ENCODE measurements at regions not wholly inside any gene's neighbourhood (a gene's known extent, or its start where the extent isn't known, plus 50 kb on each side); places are given as distances from the start of the nearest gene placed in this dataset.
A peak's percentile ranks its signal among the peaks of the same experiment; 100 is the strongest.

DNA sequence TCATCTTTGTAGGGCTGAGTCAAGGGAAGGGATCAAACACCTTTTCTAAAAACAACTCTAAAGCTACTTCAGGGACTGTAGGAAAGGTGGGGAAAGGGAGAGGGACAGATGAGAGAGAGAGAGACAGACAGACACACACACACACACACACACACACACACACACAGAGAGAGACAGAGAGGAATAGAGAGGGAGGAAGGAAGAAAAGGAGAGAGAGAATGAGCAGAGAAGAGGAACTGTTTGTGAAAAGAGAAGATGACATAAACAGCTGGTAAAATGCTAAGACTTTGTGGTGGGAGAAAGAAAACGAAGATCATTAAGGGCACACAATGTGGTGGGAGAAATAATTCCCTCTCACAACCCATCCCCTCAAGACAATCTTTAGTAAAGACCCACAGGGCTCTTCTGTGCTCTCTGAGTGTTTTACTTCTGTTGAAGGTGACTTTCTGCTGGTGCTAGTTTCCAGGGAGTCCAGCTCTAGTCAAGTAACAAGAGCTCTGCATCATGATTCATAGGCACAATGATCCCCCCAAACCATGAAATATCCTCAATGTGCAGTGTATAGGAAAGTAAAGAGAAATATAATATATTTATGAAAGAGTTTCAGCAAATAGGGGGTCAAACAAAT lies 77.2 kb upstream of the STK17B start:
- H3K9ac ChIP-seq, result no peak overlapping the region
- H4K20me1 ChIP-seq, result no peaks in the 10 kb centered on the region
- H3K4me2 ChIP-seq, result no peak overlapping the region
- H3K27me3 ChIP-seq, result no peaks in the 10 kb centered on the region
- no peaks in the 10 kb centered on the region for H3K36me3 ChIP-seq
- H3K4me1 ChIP-seq, result peaks cover 24% of the 10 kb centered on the region
- no peak for TF ChIP-seq Cebpa-rat (IDR thresholded peaks at IDR 0.05)
- no peak overlapping the region for H3K4me3 ChIP-seq
- no peaks in the 10 kb centered on the region for H3K9me3 ChIP-seq
- H3K27ac ChIP-seq, result no peak overlapping the region

DNA sequence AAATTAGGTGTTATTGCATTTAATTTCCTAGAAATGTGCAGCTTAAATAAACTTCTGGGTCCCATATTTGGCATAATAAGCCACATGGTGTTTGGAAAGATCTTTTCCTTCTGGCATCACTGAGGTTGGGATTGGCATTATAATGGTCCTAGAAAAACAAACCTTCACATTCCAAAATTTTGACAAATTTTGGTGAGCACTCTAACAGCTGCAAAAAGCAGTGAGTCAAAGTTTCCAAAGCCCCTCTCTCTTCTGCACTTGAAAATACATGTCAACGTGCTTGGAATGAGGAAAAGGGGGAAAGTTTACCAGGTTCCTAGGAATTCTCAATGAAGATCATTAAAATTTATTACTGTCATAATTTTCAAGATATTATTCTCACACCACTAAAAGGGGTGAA lies 77.8 kb upstream of the STK17B start:
- H3K4me3 ChIP-seq, result no peak overlapping the region
- H3K9me3 ChIP-seq, result no peaks in the 10 kb centered on the region
- H3K36me3 ChIP-seq, result no peaks in the 10 kb centered on the region
- no peak overlapping the region for H3K9ac ChIP-seq
- no peak overlapping the region for H3K4me2 ChIP-seq
- no peaks in the 10 kb centered on the region for H3K27me3 ChIP-seq
- no peak overlapping the region for H3K27ac ChIP-seq
- H4K20me1 ChIP-seq, result no peaks in the 10 kb centered on the region
- peaks cover 24% of the 10 kb centered on the region for H3K4me1 ChIP-seq
- no peak for TF ChIP-seq Cebpa-rat (IDR thresholded peaks at IDR 0.05)

DNA sequence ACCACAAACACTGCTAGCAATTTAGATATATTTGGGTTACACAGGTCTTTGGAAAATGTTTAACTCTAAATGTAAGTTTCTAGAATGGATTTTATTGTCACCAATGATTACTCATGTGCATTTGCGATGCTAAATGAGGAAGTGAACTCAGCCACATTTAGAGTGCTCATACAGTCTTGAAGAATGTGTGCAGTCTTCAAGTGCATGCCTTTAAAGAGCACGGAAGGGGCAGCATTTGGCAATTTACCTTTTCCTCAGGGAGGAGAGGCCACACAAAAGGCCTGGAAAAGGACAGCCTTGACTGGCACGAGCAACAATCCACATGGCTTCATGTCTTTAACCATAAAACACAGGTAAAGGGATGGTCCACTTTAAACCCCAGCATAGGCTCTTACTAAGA lies 78.5 kb upstream of the STK17B start:
- Histone ChIP-seq H3K27me3 (no peaks in the 10 kb centered on the region), H3K4me3 (no peak overlapping the region), H3K27ac (no peak overlapping the region), H3K9ac (no peak overlapping the region), H3K4me1 (peaks cover 18% of the 10 kb centered on the region), H3K36me3 (no peaks in the 10 kb centered on the region), H3K9me3 (no peaks in the 10 kb centered on the region), H4K20me1 (no peaks in the 10 kb centered on the region), H3K4me2 (peak overlapping the region; percentile 11; the same call in 1 of the 2 replicates)
- no peak for TF ChIP-seq Cebpa-rat (IDR thresholded peaks at IDR 0.05)

DNA sequence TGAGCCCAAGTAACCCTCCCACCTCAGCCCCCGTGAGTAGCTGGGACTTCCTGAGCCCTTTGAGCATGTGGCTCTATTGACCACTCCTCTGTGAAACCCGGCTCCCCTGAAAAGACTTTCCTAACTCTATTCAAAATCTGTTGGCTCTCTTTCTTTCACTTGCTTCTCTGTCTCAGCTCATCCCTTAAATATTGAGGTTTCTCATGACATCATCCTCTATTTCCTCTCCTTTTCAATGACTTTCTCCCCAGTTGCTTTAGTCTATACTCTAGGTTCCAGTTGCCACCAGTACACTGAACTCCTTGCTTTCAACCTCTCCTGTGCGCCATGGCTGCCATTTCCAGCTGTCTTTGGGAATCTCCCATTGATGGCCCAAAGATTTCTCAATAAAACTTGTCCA lies 79.8 kb upstream of the STK17B start:
- no peaks in the 10 kb centered on the region for H3K9me3 ChIP-seq
- peaks cover 10% of the 10 kb centered on the region for H3K4me1 ChIP-seq
- H3K4me2 ChIP-seq, result no peak overlapping the region
- no peak for TF ChIP-seq Cebpa-rat (IDR thresholded peaks at IDR 0.05)
- H3K36me3 ChIP-seq, result no peaks in the 10 kb centered on the region
- no peaks in the 10 kb centered on the region for H3K27me3 ChIP-seq
- no peak overlapping the region for H3K9ac ChIP-seq
- H3K27ac ChIP-seq, result no peak overlapping the region
- no peak overlapping the region for H3K4me3 ChIP-seq
- H4K20me1 ChIP-seq, result no peaks in the 10 kb centered on the region

DNA sequence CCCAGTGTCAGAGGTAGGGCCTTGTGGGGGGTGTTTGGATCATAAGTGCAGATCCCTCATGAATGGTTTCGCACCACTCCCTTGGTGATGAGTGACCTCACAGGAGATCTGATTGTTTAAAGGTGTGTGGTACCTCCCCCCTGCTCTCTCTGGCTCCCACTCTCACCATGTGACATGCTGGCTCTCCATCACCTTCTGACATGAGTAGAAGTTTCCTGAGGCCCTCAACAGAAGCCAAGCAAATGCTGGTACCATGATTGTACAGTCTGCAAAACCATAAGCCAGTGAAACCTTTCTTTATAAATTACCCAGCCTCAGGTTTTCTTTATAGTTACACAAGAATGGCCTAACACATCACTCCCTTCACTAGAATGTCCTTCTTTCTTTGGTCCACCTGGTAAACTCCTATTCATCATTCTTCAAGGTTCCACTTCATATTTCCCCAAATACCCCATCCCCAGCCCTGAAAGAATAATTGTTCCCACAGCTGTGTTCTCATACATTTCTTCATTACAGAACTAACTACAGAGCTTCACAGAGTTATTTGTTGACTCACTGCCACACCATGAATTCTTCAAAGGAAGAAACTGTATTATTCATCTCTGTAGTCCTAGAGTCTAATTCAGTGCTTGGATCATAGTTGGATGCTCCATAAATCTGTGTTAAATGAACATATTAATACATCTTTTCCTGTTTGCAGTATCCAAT lies 81.2 kb upstream of the STK17B start:
- no peak overlapping the region for H3K27ac ChIP-seq
- H3K4me2 ChIP-seq, result no peak overlapping the region
- H4K20me1 ChIP-seq, result no peaks in the 10 kb centered on the region
- no peak overlapping the region for H3K9ac ChIP-seq
- H3K9me3 ChIP-seq, result no peaks in the 10 kb centered on the region
- no peak overlapping the region for H3K4me3 ChIP-seq
- no peak for TF ChIP-seq Cebpa-rat (IDR thresholded peaks at IDR 0.05)
- H3K36me3 ChIP-seq, result no peaks in the 10 kb centered on the region
- H3K27me3 ChIP-seq, result no peaks in the 10 kb centered on the region
- H3K4me1 ChIP-seq, result peaks cover 10% of the 10 kb centered on the region

DNA sequence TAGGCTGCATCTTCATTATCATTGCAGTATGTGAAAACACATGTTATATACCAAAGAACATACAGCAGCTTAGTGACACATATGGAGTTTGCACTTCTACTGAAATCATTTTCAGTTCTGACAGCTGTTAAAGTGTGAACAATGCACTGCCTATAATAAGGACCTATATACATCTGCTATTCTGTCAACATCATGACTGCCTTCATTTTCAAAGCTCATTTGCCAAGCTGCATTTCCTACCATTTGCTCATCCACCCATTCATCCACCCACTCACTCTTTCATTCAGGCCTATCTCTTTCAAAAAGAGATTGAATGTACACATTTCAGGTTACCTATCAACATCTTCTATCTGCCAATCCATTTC lies 81.7 kb upstream of the STK17B start:
- H3K4me3 ChIP-seq, result no peak overlapping the region

DNA sequence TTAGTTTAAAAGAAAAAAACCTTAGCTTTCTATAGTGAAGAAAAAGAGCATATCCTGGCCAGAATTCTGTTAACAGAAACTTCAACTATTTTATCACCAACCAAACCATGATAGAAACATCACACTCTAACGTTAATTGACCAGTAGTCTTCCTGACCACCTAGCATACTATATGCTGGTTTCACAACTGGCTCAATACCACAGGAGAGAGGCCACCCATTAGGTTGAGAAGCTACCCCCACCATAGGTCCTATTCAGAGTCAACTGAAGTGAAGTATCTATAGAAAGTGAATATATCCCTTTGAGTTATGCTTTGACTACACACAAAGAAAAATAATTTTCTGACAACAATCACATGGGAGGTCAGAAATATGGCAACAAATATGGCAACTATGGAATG lies 85.2 kb upstream of the STK17B start:
- no peak for TF ChIP-seq Cebpa-rat (IDR thresholded peaks at IDR 0.05)
- H3K4me2 ChIP-seq, result no peak overlapping the region
- H3K9me3 ChIP-seq, result no peaks in the 10 kb centered on the region
- H3K27ac ChIP-seq, result no peak overlapping the region
- no peak overlapping the region for H3K4me3 ChIP-seq
- H3K27me3 ChIP-seq, result no peaks in the 10 kb centered on the region
- no peaks in the 10 kb centered on the region for H3K4me1 ChIP-seq
- H3K36me3 ChIP-seq, result no peaks in the 10 kb centered on the region
- H4K20me1 ChIP-seq, result no peaks in the 10 kb centered on the region
- no peak overlapping the region for H3K9ac ChIP-seq

More for the DNA sequence above, 81.7 kb upstream of the STK17B start:
- Histone ChIP-seq H3K9ac (no peak overlapping the region), H3K4me1 (peaks cover 10% of the 10 kb centered on the region), H3K4me2 (no peak overlapping the region), H4K20me1 (no peaks in the 10 kb centered on the region), H3K27ac (no peak overlapping the region), H3K27me3 (no peaks in the 10 kb centered on the region), H3K36me3 (no peaks in the 10 kb centered on the region), H3K9me3 (no peaks in the 10 kb centered on the region)
- TF ChIP-seq Cebpa-rat (IDR thresholded peaks at IDR 0.05), result no peak

DNA sequence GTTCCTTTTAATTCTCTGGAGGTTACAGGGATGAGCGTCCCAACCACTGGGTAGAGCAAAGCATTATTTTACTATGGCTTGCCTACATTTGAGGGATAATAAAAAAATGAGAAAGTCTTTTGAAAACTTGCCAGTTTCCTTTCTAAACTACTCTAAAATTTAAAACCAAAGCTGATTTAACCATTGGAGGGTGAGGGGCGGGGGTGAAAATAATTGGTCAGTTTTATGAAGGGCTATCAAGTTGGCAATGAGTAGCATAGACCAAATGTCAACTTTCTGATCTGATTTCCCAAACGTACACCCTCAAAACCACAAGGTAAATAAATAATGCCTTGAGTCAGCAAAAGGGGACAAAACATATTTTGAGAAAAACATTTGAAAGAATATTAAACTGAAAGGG lies 85.7 kb upstream of the STK17B start:
- Histone ChIP-seq H3K4me1 (no peaks in the 10 kb centered on the region), H3K27me3 (no peaks in the 10 kb centered on the region), H3K9me3 (no peaks in the 10 kb centered on the region), H4K20me1 (no peaks in the 10 kb centered on the region), H3K27ac (no peak overlapping the region), H3K36me3 (no peaks in the 10 kb centered on the region), H3K9ac (no peak overlapping the region), H3K4me3 (no peak overlapping the region), H3K4me2 (no peak overlapping the region)
- no peak for TF ChIP-seq Cebpa-rat (IDR thresholded peaks at IDR 0.05)

DNA sequence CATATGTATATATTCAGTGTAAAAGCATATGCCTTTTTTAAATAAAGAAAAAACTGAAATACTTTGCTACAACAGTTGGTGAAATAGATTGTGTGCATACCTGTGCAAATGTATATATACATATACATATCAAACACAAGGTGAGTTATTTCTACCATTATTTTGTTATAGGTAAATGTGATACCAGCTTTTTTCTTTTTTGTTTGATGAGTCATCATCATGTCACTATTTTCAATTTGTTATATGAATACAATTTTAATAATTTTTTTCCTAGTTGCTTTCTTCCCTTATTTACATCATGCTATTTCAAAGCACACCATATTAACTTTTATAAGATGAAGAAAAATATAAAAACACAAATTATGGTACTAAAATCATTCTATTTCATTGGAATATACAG lies 87.0 kb upstream of the STK17B start:
- H3K4me3 ChIP-seq, result no peak overlapping the region
- no peaks in the 10 kb centered on the region for H3K9me3 ChIP-seq
- TF ChIP-seq Cebpa-rat (IDR thresholded peaks at IDR 0.05), result no peak
- no peaks in the 10 kb centered on the region for H4K20me1 ChIP-seq
- no peak overlapping the region for H3K27ac ChIP-seq
- H3K9ac ChIP-seq, result no peak overlapping the region
- H3K4me2 ChIP-seq, result no peak overlapping the region
- H3K4me1 ChIP-seq, result peaks cover 13% of the 10 kb centered on the region
- H3K27me3 ChIP-seq, result no peaks in the 10 kb centered on the region
- H3K36me3 ChIP-seq, result no peaks in the 10 kb centered on the region

DNA sequence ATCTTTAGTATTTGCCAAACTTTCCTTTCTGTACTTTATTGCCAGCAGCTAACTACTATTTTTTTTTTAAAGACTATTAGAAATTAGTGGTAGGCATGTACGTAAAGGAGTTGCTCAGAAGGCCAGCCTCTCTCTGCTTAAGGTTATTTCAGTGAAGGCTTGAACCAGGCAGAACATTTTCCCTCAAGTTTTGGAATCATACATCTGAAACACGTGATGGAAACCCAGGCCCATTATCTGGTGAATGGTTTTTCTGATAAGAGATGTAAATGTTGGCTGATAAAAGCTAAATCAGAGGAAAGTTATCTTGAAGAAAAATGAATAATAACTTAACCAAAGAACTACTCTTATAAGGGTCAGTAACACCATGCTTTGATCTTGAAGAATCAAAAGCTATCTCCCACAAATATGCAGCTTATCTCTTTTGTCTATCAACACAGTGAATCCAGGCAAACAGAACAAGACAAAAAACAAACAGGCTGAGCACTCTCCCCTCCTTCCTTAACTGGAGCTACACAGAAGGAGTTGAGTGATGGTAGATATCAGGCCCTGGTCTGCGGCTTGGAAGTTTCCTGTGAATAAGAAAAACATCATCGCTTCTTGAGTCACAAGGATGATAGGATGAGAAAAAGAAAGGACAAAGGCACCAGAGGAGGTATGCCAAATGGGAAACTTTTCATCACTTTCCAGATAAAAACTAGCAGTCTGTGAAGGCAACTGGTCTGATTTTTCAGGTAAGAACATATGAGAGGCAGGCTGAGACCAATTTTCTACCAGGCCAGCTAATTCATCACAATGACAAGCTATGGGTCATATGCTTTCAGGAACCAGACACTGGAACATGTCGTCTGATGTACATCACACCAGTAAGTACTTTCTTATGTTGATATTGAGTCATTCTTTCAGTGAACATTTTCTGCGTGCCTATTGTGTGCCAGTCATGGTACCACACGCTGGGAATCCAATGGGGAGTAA lies 88.4 kb upstream of the STK17B start:
- H3K4me2 ChIP-seq, result no peak overlapping the region
- H3K36me3 ChIP-seq, result no peaks in the 10 kb centered on the region
- no peak overlapping the region for H3K4me3 ChIP-seq
- no peaks in the 10 kb centered on the region for H3K9me3 ChIP-seq
- H4K20me1 ChIP-seq, result no peaks in the 10 kb centered on the region
- no peak overlapping the region for H3K27ac ChIP-seq
- H3K27me3 ChIP-seq, result no peaks in the 10 kb centered on the region
- no peak for TF ChIP-seq Cebpa-rat (IDR thresholded peaks at IDR 0.05)
- no peak overlapping the region for H3K9ac ChIP-seq
- H3K4me1 ChIP-seq, result peaks cover 19% of the 10 kb centered on the region
